Right atrium auricular region (tissue), 2 donors: ENCODE measurements at regions not wholly inside any gene's neighbourhood (a gene's known extent, or its start where the extent isn't known, plus 50 kb on each side); places are given as distances from the start of the nearest gene placed in this dataset.

Experiments
- DNase-seq: peaks from one replicate; pipeline ENCODE4 v3.0.0-alpha.2; 2019; ENCODE audit warnings: low spot score
- H3K27ac ChIP-seq, 2 donors: fragments of 200-600 bp; sonication (generic); 1 replicate in 1 of 2; 2 replicates in 1 of 2; pipeline ENCODE4 v1.5.1; 2016 to 2019
- H3K27me3 ChIP-seq, 2 donors: fragments of 200-600 bp; sonication (generic); one replicate each; pipeline versions ENCODE4 v1.5.1 to v1.6.0; 2017 to 2019
- H3K36me3 ChIP-seq: fragments of 200-600 bp; sonication (generic); one replicate; pipeline ENCODE4 v1.5.1; 2016
- H3K4me1 ChIP-seq, 2 donors: fragments of 200-600 bp; sonication (generic); one replicate each; pipeline versions ENCODE4 v1.5.1 to v1.6.0; 2017 to 2019
- H3K4me3 ChIP-seq, 2 donors: fragments of 200-600 bp; sonication (generic); 1 replicate in 1 of 2; 2 replicates in 1 of 2; pipeline ENCODE4 v1.5.1; 2017 to 2019; ENCODE audit warnings: mild to moderate bottlenecking in 1 of 2, moderate library complexity in 1 of 2
- H3K9me3 ChIP-seq, 2 donors: fragments of 200-600 bp; sonication (generic); one replicate each; pipeline ENCODE4 v1.5.1; 2019
- TF ChIP-seq, protein P1 (sequence below), 2 donors: fragments of 200-600 bp; sonication (generic); IDR thresholded peaks; one replicate each; pipeline ENCODE4 v1.5.1; 2019; ENCODE audit warnings: antibody characterized with exemption in 2 of 2

DNA sequence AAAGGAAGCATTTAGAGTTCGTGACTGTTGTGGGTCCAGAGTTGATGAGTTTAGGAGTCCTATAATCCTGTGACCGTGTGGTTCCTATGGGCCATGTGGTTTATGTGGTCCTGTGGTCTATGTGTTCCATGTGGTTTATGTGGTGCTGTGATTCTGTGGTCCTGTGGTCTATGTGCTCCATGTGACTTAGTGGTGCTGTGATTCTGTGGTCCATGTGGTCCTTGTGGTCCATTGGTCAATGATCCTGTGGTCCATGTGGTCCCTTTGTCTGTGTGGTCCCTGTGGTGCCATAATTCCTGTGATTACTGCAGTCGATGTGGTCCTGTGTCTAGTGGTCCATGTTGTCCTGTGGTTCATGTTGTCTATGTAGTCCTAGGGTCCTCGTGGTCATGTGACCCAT, 167.3 kb downstream of the TMEM18 start:
- TF ChIP-seq, protein P1, sequence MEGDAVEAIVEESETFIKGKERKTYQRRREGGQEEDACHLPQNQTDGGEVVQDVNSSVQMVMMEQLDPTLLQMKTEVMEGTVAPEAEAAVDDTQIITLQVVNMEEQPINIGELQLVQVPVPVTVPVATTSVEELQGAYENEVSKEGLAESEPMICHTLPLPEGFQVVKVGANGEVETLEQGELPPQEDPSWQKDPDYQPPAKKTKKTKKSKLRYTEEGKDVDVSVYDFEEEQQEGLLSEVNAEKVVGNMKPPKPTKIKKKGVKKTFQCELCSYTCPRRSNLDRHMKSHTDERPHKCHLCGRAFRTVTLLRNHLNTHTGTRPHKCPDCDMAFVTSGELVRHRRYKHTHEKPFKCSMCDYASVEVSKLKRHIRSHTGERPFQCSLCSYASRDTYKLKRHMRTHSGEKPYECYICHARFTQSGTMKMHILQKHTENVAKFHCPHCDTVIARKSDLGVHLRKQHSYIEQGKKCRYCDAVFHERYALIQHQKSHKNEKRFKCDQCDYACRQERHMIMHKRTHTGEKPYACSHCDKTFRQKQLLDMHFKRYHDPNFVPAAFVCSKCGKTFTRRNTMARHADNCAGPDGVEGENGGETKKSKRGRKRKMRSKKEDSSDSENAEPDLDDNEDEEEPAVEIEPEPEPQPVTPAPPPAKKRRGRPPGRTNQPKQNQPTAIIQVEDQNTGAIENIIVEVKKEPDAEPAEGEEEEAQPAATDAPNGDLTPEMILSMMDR (IDR thresholded peaks at IDR 0.05), result no peak
- Histone ChIP-seq H3K27me3 (no peaks in the 10 kb centered on the region), H3K36me3 (no peaks in the 10 kb centered on the region), H3K4me3 (no peak overlapping the region), H3K27ac (no peak overlapping the region), H3K9me3 (no peaks in the 10 kb centered on the region), H3K4me1 (no peaks in the 10 kb centered on the region)
- DNase-seq, result no peak

DNA sequence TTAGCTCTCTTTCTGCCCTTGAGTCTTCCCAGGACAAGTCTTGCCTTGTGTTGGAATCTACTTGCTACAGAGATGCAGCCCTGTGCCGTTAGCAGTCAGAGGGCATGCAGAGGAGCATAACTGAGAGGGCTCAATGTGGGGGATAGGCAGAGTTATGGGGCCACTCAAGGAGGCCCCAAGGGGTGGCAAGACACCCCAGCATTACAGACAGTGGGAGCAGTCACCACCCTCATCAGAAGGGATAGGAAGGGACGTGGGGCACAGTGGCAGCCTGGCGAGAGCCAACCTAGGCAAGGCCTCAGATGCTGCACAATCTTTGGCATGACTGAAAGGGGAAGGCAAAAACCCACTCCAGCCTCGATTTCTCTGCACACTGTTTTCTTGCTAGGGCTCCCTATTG, 169.1 kb downstream of the TMEM18 start:
- Histone ChIP-seq H3K9me3 (no peaks in the 10 kb centered on the region), H3K27ac (no peak overlapping the region), H3K36me3 (no peaks in the 10 kb centered on the region), H3K4me1 (no peaks in the 10 kb centered on the region), H3K4me3 (no peak overlapping the region), H3K27me3 (no peaks in the 10 kb centered on the region)
- no peak for DNase-seq
- TF ChIP-seq, protein P1 (IDR thresholded peaks at IDR 0.05), result no peak

DNA sequence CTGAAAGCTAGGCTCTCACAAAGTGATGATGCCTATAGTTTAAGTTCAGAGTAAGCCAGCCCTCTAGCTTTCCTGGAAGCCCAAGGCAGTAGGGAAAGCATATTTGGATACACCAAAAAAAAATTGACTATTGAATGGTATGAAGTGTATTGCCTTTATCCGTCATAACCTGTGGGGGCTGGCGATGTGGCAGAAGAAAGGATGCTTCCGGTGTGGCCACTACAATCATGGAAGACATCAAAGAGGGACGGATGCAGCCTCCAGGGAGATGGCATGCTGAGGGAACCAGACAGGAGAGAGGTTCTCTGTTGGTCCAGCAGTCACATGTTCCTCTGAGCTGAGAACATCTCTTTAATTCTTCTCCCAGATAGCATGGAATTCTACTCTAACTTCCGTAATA, 170.3 kb downstream of the TMEM18 start:
- Histone ChIP-seq H3K4me1 (no peaks in the 10 kb centered on the region), H3K27ac (no peak overlapping the region), H3K4me3 (no peak overlapping the region), H3K36me3 (no peaks in the 10 kb centered on the region), H3K27me3 (no peaks in the 10 kb centered on the region), H3K9me3 (no peaks in the 10 kb centered on the region)
- TF ChIP-seq, protein P1 (IDR thresholded peaks at IDR 0.05), result no peak
- DNase-seq, result no peak

DNA sequence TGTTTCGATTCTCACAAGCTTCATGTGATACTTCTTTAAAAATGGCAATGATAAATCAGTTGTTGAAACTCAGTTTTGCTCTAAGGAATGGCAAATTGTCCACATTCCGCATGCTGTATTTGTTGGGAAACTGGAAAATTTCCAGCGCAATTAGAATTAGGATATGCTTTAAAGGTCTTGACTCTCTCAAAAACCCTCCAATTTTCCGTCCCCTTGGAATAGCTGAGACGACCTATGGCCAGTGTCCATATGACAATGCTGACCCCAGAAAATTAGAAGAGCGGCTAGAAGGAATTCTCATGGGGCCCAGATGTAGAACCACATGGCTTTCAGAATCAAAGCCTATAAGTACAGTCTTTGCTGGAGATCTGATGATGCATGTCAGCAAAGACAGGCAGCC, 170.8 kb downstream of the TMEM18 start:
- H3K36me3 ChIP-seq, result no peaks in the 10 kb centered on the region
- no peak for DNase-seq
- H3K27ac ChIP-seq, result no peak overlapping the region
- H3K27me3 ChIP-seq, result no peaks in the 10 kb centered on the region
- TF ChIP-seq, protein P1 (IDR thresholded peaks at IDR 0.05), result no peak
- no peak overlapping the region for H3K4me3 ChIP-seq
- H3K9me3 ChIP-seq, result no peaks in the 10 kb centered on the region
- no peaks in the 10 kb centered on the region for H3K4me1 ChIP-seq

DNA sequence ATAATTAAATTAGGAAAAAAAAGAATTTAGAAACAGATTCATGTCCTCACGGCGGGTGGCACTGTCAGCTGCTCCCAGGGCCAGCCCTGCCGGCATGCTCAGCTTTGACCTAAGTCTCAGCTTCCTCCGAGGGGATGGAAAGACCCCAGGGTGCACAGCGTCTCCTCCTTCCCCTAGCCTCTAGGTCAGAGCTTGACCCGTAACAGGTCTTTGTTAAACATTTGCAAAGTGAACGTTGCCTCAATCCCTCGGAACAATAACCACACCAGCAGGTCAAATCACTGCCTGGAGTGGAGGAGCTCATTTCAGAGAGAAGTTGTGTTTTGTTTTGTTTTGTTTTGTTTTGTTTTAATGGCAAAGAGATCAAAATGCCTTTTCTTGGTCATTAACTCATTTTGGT, 171.3 kb downstream of the TMEM18 start:
- Histone ChIP-seq H3K36me3 (no peaks in the 10 kb centered on the region), H3K27ac (no peak overlapping the region), H3K4me1 (no peaks in the 10 kb centered on the region), H3K4me3 (no peak overlapping the region), H3K27me3 (no peaks in the 10 kb centered on the region), H3K9me3 (no peaks in the 10 kb centered on the region)
- TF ChIP-seq, protein P1 (IDR thresholded peaks at IDR 0.05), result no peak
- no peak for DNase-seq

GRCh38 chr2:503288-503999, 173.8 kb downstream of the TMEM18 start:
- Histone ChIP-seq H3K4me3 (no peak overlapping the region), H3K27ac (no peak overlapping the region), H3K4me1 (no peaks in the 10 kb centered on the region), H3K27me3 (no peaks in the 10 kb centered on the region), H3K9me3 (no peaks in the 10 kb centered on the region), H3K36me3 (no peaks in the 10 kb centered on the region)
- TF ChIP-seq, protein P1 (IDR thresholded peaks at IDR 0.05), result no peak
- DNase-seq, result no peak
